Endothelial cell of hepatic sinusoid (primary cell): ENCODE measurements at regions not wholly inside any gene's neighbourhood (a gene's known extent, or its start where the extent isn't known, plus 50 kb on each side); places are given as distances from the start of the nearest gene placed in this dataset.

Source experiments
- in situ Hi-C: cut with HindIII; loops from 2 replicates; pipeline ENCODE4 v1.10.0; 2017; ENCODE audit warnings: low sequenced_read_pairs

DNA sequence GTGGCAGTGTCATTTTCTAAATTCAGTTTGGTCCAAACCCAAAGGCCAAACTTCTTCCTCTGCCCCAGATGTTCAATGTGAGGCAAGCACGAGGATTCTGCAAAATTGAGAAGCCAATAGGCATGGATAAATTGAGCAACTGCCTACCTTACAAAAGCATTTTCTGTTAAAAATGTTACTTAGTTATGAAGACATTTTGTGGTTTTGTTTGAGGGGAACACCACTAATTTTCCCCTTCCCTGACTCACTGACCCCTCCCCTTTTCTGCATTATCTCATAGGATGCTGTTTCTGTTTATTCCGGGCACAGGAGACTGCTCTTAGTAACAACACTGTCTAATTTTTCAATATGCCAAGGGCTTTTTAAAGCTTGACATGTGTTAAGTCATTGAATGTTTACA lies 462.8 kb downstream of the INSC start:
- in situ Hi-C loops: no loop called here

DNA sequence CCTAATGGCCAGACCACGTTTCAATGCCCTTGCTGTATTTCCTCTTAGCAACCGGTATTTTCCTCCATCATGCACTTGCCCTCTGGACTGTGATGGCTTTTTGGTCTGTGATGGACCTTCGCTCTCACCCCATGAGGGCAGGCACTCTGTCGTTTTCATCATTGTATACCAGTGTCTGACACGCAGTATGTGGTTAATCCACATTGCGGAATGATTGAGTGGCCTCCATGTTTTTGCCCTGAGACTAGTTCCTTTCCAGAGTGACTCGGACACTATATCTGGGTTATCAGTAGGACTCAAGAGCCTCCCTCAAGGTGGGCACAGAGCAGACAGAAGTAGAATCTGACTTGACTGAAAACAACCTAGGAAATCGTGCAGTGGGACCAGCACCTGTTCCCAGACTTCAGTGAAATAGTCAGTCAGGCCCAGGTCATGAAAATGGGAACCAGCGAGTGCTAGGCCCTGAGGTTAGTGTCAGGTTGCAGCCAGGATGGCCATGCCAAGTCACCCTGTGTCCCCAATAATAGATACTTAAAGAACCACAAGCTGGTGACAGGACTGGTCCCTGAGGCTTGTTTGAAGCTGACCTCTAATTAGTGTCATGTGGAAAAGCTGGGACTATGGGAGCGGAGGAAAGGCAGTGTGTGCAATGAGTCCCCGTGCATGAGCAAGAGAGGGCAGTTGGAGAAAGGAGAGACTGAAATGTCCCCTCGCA lies 464.7 kb downstream of the INSC start:
- in situ Hi-C loops: no loop called here

DNA sequence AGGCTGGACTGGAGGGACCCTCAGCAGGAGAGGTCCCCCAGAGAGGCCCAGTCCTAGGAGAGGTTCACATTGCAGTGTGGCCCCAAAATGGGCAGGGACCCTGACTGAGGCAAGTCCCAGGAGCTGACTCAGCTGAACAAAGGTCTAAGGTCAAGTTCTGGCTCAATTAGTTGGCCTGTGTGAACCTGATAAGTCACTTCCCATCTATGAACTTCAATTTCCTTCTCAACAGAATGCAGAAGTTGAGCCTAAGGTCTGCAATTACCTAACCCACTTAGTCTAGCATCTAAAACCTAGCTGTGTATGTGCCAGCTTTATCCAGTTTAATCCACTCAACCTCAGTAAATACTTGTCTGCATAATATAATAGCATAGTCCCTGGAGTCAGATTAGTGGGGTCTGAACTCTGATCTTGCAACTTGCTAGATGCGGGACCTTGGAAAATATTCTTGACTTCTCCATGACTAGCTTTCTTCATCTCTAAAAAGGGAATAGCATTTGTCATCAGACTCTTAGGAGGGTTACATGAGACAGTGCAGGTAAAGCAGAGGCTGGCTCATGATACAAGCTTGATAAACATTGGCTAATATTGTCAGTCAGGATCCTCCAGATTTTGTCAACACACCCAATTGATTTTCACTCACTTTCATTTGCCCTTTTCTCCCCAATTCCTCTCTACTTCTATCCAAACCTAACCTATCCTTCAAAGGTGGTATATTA lies 465.5 kb downstream of the INSC start:
- in situ Hi-C loops: no loop called here

DNA sequence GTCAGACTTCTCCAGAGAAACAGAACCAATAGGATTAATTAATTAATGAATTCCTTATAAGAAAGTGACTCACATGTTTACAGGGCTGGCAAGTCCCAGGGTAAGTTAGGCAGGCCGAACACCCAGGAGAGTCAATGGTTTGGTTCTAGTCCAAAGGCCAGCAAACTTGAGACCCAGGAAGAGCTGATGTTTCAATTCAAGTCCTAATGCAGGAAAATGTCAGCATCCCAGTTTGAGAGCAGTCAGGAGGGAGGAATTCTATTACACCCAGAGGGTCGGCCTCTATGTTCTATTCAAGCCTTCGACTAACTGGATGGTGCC lies 466.0 kb downstream of the INSC start:
- in situ Hi-C loops: no loop called here

DNA sequence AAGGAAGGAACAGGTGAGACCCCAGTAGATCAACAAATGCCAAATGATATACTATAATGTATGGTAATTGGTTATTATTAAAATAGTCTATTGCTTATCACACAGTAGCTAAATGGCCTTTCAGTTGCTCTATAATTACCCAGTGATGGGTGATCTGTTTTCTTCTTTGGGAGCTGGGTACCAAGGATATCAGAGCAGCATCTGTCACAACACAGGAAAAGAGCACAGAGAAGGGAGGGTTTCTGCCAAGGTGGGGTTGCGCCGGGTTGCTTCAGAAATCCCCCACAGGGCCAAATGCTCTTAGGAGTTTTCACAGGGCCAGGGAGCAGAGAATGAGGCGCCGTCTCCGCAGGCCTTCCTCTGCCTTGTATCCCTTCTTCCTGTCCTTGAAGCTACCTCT lies 469.4 kb downstream of the INSC start:
- in situ Hi-C loops: no loop called here

DNA sequence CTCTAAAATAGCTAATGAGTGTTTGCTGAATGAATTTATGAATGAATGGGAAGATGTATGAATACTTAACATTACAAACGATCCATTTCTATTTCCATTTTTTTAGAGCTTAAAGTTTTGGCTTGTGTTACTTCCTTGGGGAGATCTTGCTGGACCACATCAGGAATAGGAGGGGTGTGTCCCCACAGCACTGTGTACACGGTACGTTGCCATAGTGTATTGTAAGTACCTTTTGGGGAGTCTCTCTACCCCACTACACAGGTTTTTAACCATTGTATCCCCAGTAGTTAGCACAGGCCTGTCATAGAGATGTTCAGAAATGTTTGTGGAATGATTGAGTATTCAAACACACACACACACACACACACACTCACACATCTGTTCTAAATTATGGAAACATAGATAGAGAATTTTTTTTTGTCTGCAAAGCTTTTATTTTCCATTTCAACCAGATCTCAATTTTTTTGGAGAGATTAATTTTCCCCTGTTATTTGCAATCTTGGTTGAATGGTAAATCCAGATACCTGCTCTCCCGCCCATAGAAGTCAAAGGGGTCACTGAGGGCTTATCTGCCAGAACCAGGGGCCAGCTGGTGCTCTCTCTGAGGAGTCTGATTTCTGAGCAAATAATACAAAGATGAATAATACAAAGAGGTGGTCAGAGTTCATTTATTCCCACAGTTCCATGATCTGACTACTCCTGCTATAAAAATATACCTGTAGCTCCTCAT lies 471.0 kb downstream of the INSC start:
- in situ Hi-C loops: no loop called here

DNA sequence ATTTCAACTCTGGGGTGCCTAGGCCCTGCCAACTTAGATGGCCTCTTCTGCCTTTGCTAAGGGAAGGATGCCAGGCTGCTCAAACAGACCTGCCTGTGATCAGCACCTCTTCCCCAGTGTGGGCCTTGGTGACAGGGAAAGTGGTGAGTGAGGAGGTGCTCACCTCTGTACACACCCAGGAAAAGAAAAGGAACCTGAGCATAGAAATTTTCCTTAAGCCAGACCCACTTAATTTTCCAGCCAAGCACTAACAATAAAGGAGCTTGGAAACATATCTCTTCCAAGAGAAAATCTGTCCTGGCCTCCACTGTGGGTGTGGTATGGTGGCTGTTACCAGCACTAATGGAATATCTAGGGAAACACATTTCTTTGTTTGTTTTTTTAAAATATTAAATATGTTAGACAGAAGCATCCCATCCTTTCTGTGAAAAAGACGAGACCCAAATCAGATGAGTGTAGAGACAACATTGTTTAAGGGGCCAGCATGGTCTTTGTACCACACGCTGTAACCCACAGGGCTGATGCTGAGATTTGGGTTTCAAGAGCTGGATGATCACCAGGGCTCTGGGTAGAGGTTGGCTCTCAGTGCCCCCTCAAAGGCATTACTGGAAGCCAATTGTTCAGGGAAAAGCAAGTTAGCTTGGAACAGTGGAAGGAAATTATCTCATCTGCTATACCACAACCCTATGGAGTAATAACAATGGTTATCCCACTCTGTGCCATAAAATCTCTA lies 472.2 kb downstream of the INSC start:
- in situ Hi-C loops: no loop called here

DNA sequence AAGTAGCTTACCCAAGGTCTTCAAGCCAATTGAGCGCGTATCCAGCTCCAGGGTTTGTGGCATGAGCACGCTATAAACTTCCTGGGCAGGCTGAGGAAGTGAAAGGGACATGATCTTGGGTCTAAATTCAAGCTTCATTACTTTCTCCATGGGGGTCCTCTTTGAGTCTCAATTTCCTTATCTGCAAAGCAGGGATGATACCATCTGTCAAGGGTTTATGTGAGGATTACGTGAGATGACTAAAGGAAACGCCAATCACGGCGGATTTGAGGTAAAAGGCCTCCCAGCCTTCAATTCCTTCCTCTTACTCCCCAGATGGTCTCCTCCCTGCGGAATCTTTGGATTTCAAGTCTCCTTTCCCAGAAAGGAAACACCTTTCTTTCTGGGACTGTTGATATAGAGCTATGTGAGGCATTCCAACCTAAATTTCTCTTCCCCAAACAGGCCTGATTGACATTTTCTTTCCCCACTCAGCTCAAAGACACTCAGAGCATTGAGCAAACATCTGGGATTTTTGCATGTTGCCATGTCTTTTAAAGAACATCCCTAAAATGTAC lies 474.4 kb downstream of the INSC start:
- in situ Hi-C loops: no loop called here

DNA sequence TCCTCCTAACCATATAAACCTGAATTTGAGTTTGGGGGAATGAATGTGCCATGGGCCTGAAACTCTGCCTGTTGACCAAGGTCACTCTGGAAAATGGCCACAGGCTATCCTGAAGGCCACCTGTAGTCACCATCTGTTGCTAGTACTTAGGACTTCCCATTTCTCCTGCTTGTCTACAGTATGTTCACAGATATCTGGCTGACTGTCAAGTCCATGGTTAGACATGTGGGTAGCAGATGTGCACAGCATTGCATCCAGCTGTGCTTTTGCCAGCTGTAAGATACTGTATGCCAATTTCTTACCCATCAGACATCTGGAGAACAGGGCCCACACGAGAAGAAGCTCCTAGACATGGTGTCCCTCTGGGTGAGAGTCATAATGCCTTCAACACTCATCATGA lies 475.4 kb downstream of the INSC start:
- in situ Hi-C loops: no loop called here

DNA sequence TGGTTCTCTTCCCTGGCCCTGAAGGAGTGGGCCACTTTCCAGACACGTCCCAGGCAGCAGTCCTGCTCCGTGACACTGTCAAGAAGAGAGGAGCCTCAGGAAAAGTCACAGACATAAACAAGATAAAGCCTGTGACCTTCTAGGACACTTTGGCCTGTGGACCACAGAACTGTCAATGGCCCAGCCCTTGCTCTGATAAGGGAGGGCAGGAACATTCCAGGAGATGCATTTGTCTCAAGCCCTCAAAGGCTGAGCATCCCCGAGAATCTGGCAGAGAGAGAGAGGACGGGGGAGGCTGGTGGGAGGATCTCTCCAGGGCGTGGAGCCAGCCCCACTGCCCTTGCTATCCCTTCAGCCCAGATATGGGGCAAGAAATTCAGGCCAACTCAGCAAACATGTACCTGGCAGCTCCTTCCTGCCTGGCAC lies 476.4 kb downstream of the INSC start:
- in situ Hi-C loops: no loop called here

DNA sequence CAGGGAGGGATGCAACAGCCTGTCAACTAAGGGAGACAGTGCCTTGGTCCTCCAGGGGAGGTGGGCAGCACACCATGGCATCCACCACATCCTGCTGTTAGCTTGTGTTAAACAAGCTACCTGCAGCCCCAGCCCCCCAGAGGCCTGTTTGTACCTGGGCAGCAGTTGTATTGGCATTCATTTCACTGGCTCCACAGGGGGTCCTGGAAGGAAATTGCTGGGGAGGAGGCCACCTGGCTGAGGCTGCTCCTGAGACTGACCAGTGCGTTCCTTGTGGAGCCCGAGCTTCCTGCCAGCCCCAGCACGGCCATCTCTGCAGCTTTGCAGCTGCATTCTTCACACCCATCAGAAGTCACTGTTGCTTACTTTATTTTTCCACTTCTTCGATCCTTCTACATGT lies 479.9 kb downstream of the INSC start:
- in situ Hi-C loops: no loop called here

DNA sequence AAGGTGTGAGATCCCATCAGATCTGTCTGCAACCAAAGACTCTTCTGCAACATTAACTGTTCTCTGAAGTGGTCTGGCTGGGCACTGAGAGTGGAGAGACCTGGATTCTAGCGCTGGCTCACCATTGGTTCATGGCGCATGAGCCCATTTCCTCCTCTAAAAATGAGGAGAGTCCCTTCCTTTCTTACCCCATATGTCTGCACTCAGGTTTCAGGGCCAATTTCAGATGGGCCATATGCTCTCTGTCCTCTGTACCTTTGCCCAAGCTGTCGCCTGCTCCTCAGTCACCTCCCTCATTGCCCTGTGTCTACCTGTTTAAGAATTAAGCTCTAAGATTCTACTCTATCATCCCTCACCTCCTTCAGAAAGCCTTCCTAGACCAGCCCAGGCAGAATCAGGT lies 484.7 kb downstream of the INSC start:
- in situ Hi-C loops: no loop called here

DNA sequence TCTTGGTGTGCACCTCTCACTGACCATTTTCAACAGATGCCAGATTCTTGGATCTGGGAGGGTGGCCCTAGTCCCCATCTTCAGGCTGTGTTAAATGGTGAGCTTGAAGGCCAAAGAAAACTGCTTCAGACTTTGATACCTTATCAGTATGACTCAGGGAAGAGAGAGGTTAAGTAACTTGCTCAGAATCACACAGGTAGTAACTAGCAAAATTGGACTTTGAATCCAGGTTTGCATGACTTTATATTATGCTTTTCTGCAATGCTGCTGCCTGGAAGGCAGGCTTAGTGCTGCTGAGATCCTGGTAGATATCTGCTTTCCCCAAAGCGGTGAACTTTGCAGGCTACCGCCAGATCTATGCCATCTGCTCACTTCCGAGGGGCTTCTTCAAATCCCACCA lies 487.3 kb downstream of the INSC start:
- in situ Hi-C loops: no loop called here

DNA sequence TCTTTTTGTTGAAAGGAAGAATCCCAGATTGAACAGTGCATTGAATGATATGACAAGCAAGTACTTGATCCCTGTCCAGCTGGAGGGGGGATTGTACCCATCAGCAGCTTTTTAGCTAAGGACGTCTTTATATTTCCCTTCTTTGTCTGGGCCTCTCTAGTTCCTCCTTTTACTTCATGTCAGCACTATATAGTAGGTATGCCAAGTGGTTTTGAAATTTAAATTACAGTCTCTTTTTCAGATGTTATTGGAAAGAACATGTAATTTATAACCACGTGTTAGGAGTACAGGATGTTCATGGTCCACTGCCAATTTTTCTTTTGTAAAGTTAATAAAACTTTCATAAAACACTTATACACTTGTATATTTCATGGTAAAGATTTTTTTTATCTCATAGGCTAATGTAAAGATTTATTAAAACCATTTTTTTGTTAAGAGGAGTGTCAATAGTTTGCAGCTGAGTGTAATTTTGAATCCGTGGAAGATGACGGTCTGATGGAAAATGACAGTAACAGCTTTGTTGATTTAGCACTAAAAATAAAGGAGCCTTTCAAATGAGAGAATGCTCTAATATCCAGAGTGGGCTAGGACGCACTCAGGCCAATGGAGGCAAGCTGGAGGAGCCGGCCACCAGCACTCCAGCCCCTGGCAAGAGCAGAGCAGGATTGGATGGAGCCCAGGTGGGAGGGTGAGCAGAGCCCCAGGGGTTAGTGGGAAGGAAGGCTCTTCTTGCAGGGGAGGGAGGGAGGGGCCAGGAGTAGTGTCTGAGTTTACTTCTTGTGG lies 488.3 kb downstream of the INSC start:
- in situ Hi-C loops: no loop called here

DNA sequence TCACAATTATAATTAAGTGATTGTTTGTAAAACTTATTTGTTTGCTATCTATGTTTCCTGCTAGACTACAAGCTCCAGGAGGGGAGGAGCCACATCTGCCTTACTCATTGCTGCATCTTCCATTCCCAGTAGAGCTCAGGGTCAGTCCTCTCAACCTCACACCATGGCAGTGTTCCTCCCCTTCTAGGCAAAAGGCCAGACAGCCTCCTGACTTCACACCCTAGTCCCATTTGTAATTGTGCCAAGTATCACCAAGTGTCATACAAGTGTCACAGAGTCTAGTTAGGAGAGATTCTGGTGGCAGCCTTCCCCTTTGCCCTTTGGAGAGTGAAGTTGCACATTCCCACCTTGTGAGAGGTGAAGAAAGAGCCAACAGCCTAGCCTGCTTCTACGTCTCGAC lies 490.4 kb downstream of the INSC start:
- in situ Hi-C loops: no loop called here

DNA sequence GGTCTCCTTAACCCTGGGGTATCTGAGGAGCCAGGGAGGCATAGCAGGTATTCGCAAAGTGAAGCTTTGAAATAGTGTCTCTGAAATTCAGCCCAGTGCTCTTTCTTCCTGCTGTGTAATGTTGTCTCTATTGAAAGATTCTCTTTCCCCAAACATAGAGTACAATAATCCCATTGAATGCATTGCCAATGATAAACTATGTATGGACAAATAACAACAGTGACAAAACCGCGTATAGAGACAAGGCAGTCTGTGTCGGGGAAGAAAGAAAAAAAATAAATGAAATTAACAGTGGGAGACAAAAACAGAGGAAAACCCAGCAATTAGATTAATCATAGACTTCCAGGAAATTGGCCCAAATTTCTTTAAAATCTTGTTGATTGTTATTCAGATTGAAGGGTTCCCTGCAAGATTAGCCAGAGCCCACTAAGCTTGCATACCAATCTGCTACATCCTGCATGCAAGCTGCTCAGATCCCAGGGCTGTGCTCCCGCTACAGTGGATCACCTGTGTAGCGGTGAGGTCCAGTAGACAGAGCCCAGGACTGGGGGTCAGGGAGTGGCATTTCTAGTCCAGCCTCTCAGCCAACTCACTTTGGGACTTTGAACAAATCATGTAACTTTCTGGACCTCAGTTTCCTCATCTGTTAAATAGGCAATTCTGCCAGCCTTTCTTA lies 492.8 kb downstream of the INSC start:
- in situ Hi-C loops: no loop called here

DNA sequence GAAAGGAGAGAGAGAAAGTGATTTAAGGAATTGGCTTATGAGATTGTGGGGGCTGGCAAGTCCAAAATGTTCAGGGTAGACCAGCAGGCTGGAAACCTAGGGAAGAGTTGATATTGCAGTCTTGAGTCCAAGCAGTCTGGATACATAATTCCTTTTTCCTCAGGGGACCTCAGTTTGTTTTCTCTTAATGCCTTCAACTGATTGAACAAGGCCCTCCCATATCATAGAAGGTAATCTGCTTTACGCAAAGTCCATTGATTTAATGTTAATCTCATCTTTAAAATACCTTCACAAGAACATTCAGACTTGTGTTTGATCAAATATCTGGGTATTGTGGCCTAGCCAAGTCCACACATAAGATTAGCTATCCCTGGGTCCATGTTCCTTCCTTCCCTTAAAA lies 494.7 kb downstream of the INSC start:
- in situ Hi-C loops: no loop called here

DNA sequence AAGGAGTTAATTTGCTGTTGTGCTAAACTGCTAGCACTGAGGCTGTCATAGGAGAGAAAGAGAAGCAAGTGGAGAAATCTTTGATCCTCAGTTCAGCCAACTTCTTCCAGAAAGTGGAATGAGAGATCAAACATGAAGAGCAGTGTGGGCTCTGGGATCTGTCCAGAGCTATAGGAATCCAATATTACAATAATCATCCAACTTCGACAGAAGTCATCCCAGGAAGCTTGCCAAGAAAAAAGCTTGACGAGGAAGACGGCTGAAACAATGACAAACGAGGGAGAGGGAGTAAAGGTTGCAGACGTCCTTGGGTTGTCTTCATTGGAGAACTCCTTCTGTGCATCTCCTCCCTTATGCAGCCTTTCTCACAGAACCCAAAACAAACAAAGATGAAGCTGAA lies 496.2 kb downstream of the INSC start:
- in situ Hi-C loops: no loop called here

DNA sequence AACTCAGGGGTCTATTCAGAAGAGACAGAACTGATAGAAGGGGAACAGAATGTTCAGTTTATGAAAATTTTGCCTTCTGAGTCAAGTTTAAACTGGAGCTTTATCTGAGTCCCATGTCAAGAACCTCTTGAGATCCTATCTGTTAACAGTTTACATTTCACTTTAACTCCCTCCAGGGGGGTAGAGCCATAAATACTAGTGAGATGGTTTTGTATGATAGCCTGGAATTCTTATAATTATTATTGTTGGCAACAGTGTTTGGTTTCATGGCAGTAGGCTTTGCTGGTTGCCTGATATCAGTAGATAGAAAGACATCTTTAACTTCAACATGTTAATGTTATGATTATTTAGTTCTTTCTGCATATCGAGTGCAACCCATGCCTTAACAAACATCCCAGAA lies 498.5 kb downstream of the INSC start:
- in situ Hi-C loops: no loop called here

DNA sequence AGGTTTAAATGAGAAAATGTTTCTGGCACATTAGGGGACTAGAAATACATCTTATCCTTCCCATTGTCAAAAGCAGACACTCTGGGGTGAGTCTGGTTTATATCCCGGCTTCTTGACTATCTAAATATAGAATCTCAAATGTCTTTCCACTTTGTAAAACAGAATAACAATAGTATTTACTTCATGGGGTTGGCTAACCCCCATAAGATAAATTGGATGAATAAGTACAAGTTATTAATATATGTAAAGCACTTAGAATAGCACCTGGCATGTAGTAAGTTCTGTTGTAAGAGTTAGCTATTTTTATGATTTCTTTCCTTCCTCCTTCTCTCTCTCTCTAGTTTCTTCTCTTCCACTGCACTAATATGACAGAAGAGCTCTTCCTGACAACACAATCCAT lies 499.1 kb downstream of the INSC start:
- in situ Hi-C loops: no loop called here
